Testis (tissue), 2 donors: ENCODE measurements at regions not wholly inside any gene's neighbourhood (a gene's known extent, or its start where the extent isn't known, plus 50 kb on each side); places are given as distances from the start of the nearest gene placed in this dataset.

Source experiments
- DNase-seq: peaks from one replicate; pipeline ENCODE4 v3.0.0-alpha.2; 2019
- H3K27ac ChIP-seq, 2 donors: fragments of 200-600 bp; sonication (generic); one replicate each; pipeline ENCODE4 v1.5.1; 2019
- H3K27me3 ChIP-seq: fragments of 200-600 bp; sonication (generic); one replicate; pipeline ENCODE4 v1.5.1; 2019
- H3K36me3 ChIP-seq: fragments of 200-600 bp; sonication (generic); one replicate; pipeline ENCODE4 v1.5.1; 2017; ENCODE audit warnings: low read depth; ENCODE audit errors: missing control alignments
- H3K4me1 ChIP-seq: fragments of 200-600 bp; sonication (generic); one replicate; pipeline ENCODE4 v1.5.1; 2019
- H3K4me3 ChIP-seq, 2 donors: fragments of 200-600 bp; sonication (generic); one replicate each; pipeline ENCODE4 v1.5.1; 2017 to 2019
- H3K9me3 ChIP-seq: fragments of 200-600 bp; sonication (generic); one replicate; pipeline ENCODE4 v1.5.1; 2017
- POLR2A ChIP-seq: fragments of 450-650 bp; IDR thresholded peaks from one replicate; pipeline ENCODE4 v1.6.1; 2017; ENCODE audit warnings: antibody characterized with exemption, mild to moderate bottlenecking, moderate library complexity
- WGBS, 2 donors: methylation state at CpG; one replicate each; pipeline ENCODE4 v1.1.5; 2018; 5-methylcytosine and 5-hydroxymethylcytosine counted together
- intact Hi-C: fragments of 100-400 bp; cut with DNase I; formaldehyde crosslinking; loops from one replicate; pipeline ENCODE4 v1.15.1; 2023; ENCODE audit warnings: low total_unique reads
- TF ChIP-seq, protein P1 (sequence below), 3 experiments: fragments of 450-650 bp in 2 of 3; fragments of 200-600 bp in 1 of 3; sonication (generic) in 1 of 3; IDR thresholded peaks; one replicate each; pipeline ENCODE4 v1.5.1; 2016 to 2019; ENCODE audit warnings: antibody characterized with exemption in 3 of 3, mild to moderate bottlenecking in 2 of 3, moderate library complexity in 1 of 3

DNA sequence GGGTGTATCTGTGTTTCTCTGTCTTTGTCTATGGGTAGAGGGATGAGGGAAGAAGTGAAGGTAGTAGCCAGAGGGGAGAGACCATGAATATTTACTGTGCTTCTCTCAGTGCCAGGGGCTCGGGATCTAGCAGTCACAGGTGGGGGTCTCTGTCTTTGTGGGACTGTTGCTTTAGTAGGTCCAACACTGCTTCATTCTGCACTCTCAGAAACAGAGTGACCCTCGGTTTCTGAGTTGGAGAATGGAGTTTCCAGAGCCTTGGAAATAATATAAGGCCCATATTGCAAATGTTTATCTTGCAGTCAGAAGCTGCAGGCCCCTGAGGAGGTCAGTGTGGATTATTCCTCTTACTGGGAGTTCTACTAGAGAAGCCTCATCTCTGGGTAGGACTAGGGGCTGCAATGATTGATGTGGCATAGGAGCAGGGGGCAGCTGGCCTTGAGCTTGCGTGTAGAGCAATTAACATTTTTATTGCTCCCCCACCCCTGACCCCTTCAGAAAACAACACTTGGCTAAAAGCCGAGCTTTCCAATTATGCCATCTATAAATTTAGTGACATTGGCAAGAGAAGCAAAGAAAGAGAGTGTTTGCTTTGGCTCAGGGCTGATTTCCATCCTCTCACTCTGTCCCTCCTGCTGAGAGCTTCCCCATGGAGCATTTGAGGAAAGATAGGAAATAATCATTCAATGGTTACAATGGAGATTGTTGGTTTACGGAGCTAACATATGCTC, 55.0 kb upstream of the TRPC7 start:
- Histone ChIP-seq H3K27me3 (no peaks in the 10 kb centered on the region), H3K4me1 (no peaks in the 10 kb centered on the region), H3K4me3 (no peak overlapping the region), H3K36me3 (no peaks in the 10 kb centered on the region), H3K27ac (no peak overlapping the region), H3K9me3 (no peaks in the 10 kb centered on the region)
- TF ChIP-seq, protein P1, sequence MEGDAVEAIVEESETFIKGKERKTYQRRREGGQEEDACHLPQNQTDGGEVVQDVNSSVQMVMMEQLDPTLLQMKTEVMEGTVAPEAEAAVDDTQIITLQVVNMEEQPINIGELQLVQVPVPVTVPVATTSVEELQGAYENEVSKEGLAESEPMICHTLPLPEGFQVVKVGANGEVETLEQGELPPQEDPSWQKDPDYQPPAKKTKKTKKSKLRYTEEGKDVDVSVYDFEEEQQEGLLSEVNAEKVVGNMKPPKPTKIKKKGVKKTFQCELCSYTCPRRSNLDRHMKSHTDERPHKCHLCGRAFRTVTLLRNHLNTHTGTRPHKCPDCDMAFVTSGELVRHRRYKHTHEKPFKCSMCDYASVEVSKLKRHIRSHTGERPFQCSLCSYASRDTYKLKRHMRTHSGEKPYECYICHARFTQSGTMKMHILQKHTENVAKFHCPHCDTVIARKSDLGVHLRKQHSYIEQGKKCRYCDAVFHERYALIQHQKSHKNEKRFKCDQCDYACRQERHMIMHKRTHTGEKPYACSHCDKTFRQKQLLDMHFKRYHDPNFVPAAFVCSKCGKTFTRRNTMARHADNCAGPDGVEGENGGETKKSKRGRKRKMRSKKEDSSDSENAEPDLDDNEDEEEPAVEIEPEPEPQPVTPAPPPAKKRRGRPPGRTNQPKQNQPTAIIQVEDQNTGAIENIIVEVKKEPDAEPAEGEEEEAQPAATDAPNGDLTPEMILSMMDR (IDR thresholded peaks at IDR 0.05): no peak
- no peak for TF ChIP-seq POLR2A
- DNase-seq: no peak
- 47 to 57% methylated on average over 5 of the region's 5 CpGs for whole genome bisulfite sequencing, 2 donors
- intact Hi-C loops: no loop called here

- intact Hi-C loops: no loop called here
- TF ChIP-seq POLR2A: no peak
- TF ChIP-seq, protein P1 (IDR thresholded peaks at IDR 0.05): no peak
- H3K9me3 ChIP-seq: no peaks in the 10 kb centered on the region
- H3K27ac ChIP-seq: no peak overlapping the region
- no peak for DNase-seq
- H3K36me3 ChIP-seq: no peaks in the 10 kb centered on the region
- no peaks in the 10 kb centered on the region for H3K4me1 ChIP-seq
- no peaks in the 10 kb centered on the region for H3K27me3 ChIP-seq
- no peak overlapping the region for H3K4me3 ChIP-seq
- WGBS, 2 donors: 74 to 79% methylated on average over 4 of the region's 4 CpGs
Observed at GRCh38 chr5:136418301-136418700, 53.0 kb upstream of the TRPC7 start.
